ENCODE measurements at regions not wholly inside any gene's neighbourhood (a gene's known extent, or its start where the extent isn't known, plus 50 kb on each side); places are given as distances from the start of the nearest gene placed in this dataset.

DNA sequence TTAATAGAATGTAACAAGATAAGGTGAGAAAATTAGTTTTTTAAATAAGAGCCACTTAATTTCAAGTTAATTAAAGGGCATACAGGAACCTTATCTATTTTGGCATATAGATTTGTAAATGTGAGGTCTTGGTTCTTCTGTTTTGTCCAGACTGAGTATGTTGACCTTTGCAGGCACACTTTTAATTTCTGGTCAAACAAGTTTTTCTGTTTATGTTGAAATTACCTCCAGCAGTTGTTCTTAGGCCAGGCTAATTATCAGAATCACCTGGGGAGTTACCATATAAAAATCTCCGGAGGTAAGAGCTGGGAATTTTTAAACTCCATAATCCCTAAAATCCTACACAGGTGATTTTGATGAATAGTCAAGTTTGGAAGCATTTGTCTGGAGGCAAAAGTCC, 227.4 kb upstream of the ANKRD50 start:
- ChIA-PET CTCF (no interaction called here), POLR2A (no interaction called here)
- TF ChIP-seq, protein P1, sequence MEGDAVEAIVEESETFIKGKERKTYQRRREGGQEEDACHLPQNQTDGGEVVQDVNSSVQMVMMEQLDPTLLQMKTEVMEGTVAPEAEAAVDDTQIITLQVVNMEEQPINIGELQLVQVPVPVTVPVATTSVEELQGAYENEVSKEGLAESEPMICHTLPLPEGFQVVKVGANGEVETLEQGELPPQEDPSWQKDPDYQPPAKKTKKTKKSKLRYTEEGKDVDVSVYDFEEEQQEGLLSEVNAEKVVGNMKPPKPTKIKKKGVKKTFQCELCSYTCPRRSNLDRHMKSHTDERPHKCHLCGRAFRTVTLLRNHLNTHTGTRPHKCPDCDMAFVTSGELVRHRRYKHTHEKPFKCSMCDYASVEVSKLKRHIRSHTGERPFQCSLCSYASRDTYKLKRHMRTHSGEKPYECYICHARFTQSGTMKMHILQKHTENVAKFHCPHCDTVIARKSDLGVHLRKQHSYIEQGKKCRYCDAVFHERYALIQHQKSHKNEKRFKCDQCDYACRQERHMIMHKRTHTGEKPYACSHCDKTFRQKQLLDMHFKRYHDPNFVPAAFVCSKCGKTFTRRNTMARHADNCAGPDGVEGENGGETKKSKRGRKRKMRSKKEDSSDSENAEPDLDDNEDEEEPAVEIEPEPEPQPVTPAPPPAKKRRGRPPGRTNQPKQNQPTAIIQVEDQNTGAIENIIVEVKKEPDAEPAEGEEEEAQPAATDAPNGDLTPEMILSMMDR (IDR thresholded peaks at IDR 0.05; ENCODE audit: low read depth, low read length) = no peak
- Histone ChIP-seq H3K4me3 (ENCODE audit: low read depth, low read length) (no peak overlapping the region), H3K27ac (ENCODE audit: low read depth, low read length) (no peak overlapping the region), H3K27me3 (ENCODE audit: control insufficient read depth, insufficient read depth, low read length) (no peaks in the 10 kb centered on the region), H3K9me3 (ENCODE audit: control insufficient read depth, insufficient read depth, low read length) (no peaks in the 10 kb centered on the region)
- DNase-seq (ENCODE audit: low read depth, low spot score) = no peak

DNA sequence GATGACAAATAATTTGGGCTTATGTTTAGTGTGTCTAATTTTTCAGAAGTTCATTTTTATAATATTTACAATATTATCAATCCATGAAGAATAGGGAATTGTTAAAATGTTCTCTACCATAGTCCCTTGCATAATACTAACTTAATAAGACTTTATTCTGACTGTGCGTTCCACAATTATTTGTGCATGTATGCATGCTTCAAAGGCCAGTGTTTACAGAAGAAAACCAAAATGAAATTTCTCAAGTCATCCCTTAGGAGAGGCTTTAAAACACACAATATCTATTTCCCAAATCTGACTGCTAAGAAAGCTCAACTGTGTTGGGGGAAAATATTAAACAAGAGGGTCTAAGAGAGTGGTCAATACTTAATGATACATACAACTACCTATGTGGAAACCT, 226.3 kb upstream of the ANKRD50 start:
- DNase-seq (ENCODE audit: low read depth, low spot score) = no peak
- H3K9me3 ChIP-seq (ENCODE audit: control insufficient read depth, insufficient read depth, low read length) = no peaks in the 10 kb centered on the region
- TF ChIP-seq, protein P1 (IDR thresholded peaks at IDR 0.05; ENCODE audit: low read depth, low read length) = no peak
- ChIA-PET POLR2A (no interaction called here), CTCF (interaction anchor here (0.6 to 0.9 kb wide), 2 partner anchors 15 to 605 kb away, joined by 3 to 5 read pairs; no protein-coding TSS in a partner anchor)
- H3K27me3 ChIP-seq (ENCODE audit: control insufficient read depth, insufficient read depth, low read length) = no peaks in the 10 kb centered on the region
- H3K27ac ChIP-seq (ENCODE audit: low read depth, low read length) = no peak overlapping the region
- H3K4me3 ChIP-seq (ENCODE audit: low read depth, low read length) = no peak overlapping the region

DNA sequence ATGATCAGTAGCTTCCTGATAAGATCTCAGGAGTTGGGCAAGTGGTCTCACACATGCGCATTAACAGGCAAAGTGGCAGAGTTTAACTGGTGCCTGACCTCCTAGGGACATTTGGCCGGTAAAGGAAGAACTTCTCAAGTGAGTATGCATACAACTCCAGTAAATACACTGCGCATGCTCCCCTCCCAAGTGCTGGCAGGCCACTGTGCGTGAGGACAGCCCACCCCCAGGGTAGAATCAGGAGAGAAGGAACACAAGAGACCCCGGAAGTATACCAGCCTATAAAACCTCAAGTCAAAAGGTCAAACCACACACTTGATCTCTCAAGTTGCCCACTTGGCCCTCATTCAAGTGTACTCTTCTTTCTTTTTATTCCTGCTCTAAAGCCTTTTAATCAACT, 225.5 kb upstream of the ANKRD50 start:
- CTCF ChIA-PET = no interaction called here
- Histone ChIP-seq H3K9me3 (ENCODE audit: control insufficient read depth, insufficient read depth, low read length) (no peaks in the 10 kb centered on the region), H3K27me3 (ENCODE audit: control insufficient read depth, insufficient read depth, low read length) (no peaks in the 10 kb centered on the region), H3K4me3 (ENCODE audit: low read depth, low read length) (no peak overlapping the region), H3K27ac (ENCODE audit: low read depth, low read length) (no peak overlapping the region)
- TF ChIP-seq, protein P1 (IDR thresholded peaks at IDR 0.05; ENCODE audit: low read depth, low read length) = no peak
- no peak for DNase-seq (ENCODE audit: low read depth, low spot score)
- POLR2A ChIA-PET = no interaction called here

DNA sequence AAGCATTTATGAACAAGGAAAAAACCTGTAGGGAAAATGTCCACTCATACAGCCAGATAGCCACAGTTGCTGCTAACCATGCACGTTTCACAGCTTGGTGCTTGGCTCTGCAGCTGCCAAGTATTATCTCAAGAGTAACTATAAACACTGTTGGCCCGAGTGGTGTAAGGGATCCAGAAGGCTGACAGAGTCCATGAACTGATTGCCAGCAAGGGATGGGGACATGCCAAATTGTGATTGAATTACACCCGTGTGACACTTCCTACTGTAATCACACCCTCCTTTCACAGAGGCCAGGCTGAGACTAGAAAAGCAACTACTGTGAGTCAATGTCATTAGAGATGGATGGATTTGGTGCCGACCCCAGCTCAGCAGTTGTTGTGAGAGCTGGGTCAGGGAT, 223.9 kb upstream of the ANKRD50 start:
- H3K27me3 ChIP-seq (ENCODE audit: control insufficient read depth, insufficient read depth, low read length) = no peaks in the 10 kb centered on the region
- CTCF ChIA-PET = no interaction called here
- no peak for DNase-seq (ENCODE audit: low read depth, low spot score)
- TF ChIP-seq, protein P1 (IDR thresholded peaks at IDR 0.05; ENCODE audit: low read depth, low read length) = no peak
- no peak overlapping the region for H3K4me3 ChIP-seq (ENCODE audit: low read depth, low read length)
- POLR2A ChIA-PET = interaction anchor here (1.6 kb wide), 1 partner anchor 224 kb away, joined by 4 read pairs; the partner anchor contains the start of gene ANKRD50
- H3K27ac ChIP-seq (ENCODE audit: low read depth, low read length) = no peak overlapping the region
- H3K9me3 ChIP-seq (ENCODE audit: control insufficient read depth, insufficient read depth, low read length) = no peaks in the 10 kb centered on the region

DNA sequence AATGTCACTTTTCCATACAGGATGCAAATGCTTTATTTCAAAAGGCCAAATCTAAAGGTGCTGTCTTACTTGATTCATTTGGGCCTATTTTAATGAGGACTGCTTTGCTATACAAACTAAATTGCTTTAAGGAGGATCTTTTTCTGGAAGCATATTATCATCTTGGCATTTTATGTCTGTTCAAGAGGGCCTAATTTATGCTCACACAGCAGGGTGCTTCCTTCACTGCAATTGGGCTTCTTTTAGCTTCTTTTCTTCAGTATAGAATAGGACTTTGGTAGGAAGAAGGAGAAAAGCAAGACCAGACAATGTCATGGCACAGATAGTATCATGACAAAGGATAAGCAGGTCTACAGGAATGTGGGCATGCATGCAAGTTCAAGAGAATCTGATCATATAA, 222.4 kb upstream of the ANKRD50 start:
- Histone ChIP-seq H3K27ac (ENCODE audit: low read depth, low read length) (no peak overlapping the region), H3K27me3 (ENCODE audit: control insufficient read depth, insufficient read depth, low read length) (no peaks in the 10 kb centered on the region), H3K4me3 (ENCODE audit: low read depth, low read length) (no peak overlapping the region), H3K9me3 (ENCODE audit: control insufficient read depth, insufficient read depth, low read length) (no peaks in the 10 kb centered on the region)
- ChIA-PET CTCF (no interaction called here), POLR2A (no interaction called here)
- TF ChIP-seq, protein P1 (IDR thresholded peaks at IDR 0.05; ENCODE audit: low read depth, low read length) = no peak
- no peak for DNase-seq (ENCODE audit: low read depth, low spot score)
